Left kidney (tissue), 1 donor: ENCODE measurements at regions not wholly inside any gene's neighbourhood (a gene's known extent, or its start where the extent isn't known, plus 50 kb on each side); places are given as distances from the start of the nearest gene placed in this dataset.
A peak's percentile ranks its signal among the peaks of the same experiment; 100 is the strongest.

Experiments
- DNase-seq: peaks from one replicate; pipeline ENCODE4 v3.0.0-alpha.2; 2013

DNA sequence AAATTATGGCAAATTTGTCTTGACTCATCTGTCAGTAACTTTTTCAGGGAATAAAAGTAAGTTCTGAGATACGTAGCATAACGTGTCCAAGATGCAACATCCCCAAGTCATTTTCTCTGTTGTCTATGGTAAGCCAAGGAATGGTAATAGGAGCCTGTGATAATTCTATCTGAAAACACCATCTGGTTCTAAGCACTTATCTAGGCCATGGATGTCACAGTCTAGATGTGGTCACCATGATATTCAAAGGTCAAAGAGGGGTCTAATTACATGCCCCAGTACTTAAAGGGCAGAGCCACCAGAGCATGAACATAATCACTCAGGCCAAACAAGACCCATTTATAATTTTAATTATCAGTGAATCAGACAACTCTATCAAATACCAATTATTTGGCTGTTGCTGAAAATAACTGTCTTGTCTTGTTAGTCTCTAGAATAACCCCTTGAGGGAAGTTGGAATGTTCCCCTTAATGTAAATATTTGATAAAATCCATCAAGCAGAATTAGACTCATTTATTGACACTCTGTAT lies 225.1 kb upstream of the MPPED2 start:
- DNase-seq: no peak

DNA sequence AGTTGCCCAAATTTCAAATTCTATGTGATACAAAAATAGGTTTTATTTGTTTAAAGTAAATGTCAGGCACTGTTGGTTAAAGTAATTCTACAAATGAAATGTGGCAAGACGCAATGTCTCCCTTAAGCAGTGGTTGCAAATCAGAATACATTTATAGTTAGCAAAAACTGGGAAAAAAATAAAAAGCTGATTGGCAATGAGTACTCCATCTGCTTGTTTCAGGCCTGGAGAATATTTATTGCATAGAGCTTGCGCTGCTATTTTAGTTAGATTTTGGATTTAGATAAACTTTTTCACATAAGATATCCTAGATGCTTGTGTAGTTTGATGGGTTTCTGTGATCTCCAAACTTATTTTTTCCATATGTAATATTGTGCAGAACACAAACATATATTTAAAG lies 224.0 kb upstream of the MPPED2 start:
- DNase-seq: no peak

DNA sequence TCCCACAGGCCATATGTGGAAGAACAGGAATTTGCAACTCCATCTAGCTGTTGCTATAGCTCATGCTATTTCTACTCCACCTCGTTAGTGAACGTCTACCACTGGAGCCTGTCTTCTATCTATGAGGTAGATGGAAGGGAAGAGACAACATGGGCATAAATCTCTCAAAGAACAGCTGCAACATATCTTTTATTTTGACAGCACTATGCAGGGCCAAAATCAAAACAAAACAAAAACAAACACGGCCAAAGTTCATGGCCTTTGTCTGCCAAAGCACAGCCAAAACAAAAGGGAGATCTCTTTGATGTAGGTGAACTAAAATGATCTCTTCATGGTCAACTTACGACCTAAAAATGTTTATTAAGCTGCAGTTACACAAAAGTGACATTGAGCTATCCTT lies 215.2 kb upstream of the MPPED2 start:
- DNase-seq: no peak

DNA sequence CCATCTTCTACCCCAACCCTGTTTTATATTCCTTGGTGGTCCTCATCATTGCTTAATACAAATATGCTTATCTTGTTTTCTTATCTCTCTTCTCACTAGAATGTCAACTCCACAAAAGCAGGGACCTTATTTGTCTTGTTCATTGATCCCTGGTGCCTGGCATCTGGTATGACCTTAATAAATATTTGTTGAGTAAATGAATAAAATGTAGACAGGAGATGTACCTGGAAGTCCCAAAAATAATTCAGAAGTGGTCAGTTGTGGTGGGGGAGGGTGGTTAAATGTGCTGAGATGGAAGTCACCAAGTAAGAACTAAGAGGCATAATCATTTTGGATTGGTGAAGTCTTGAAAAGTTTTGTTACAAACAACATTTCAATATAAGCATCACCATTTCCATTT lies 214.8 kb upstream of the MPPED2 start:
- DNase-seq: no peak

DNA sequence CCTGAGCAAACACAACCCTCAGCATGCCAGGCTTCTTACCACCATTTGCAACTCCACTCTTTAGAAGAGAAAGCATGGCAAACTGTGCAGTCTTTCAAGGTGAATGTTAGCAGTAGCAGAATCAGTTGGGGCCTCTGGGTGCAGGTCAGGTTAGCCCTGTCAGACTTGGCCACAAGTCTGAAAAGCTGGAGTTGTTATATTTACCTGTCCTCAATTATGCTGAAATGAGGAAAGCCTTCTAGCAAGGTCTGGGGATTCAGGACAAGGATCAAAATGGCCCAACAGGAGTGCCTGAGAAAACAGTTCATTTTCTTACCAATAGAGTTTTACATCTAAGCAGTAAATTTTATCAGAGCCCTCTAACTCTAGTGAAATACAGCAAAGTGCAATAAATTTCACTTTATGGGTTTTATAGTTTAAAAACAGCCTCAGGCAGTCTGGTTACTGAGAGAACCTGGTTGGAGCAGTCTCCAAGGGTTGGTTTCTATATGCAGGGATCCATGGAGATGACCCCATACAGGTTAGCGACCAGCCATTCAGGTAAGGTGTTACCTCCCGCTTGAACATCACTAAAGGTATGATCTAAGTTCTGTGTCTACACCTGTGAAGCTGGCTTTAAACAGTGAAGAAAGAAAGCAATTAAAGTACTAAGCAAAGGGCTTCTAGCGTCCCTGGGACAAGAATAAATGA lies 212.5 kb upstream of the MPPED2 start:
- no peak for DNase-seq

DNA sequence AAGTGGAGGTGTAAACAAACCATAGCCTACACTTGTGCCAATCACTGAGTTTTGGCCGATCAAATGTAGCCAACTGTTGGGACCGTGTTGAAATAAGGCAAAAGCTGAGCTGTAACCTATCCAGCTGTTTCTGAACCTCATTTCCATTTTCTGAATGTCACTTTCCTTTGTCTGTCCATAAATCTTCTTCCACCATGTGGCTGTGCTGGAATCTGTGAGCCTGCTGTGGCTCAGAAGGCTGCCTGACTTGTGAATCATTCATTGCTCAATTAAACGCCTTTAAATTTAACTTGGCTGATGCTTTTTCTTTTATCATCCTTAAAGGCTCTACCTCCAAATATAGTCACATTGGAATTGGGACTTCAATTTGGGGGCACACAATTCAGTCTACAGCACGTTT lies 203.1 kb upstream of the MPPED2 start:
- no peak for DNase-seq

DNA sequence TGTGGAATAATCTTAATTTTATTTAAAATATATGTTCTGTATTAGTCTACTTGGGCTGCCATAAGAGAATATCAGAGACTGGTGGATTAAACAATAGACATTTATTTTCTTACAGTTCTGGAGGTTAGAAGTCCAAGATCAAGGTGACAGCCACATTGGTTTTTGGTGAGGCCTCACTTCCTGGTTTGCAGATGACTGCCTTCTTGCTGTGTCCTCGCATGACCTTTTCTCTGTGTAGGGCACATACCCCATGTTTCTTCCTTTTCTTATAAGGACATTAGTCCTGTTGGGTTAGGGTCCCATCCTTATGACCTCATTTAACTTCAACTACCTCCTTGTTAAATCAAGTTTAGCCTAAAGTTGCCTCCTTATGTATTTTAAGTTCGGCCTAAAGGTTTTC lies 202.7 kb upstream of the MPPED2 start:
- no peak for DNase-seq

DNA sequence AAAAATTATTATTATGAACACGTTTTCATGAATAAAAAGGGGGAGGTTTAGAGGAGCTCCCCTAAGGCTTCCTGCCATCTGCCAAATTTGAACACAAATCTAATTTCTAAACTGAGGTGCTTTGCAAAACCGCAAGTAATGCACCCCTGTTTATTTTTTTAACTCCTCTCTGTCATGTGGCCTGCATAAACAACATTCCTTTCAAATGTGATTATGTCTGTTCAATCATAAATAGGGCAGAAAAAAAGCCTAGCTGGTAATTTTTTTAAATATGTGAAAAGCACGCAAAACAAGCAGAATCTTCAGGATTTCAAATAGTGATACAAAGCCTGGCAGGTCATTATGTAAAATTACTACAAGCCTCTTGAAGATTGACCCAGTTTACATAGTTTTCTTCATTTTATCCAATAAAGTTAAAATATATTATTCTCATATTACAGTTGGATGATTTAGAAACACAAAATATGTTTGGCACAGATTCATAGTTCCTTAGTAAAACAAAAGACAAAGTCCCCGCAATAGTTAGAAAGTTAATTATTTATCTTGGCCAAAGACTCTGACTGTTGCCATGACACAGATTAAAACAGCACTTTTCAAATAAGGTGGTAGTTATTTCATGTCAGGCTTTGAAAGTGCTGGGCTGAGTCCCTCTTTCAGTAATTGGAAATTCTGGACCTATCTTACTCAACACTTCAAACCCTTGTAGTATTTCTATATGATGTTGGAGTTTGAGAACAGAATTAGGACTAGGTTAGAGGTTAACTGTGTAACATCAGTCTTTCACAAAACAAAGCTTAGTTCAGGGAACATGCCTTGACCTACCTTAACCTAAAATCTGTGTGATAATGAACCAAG lies 200.3 kb upstream of the MPPED2 start:
- peak; percentile 57 for DNase-seq

DNA sequence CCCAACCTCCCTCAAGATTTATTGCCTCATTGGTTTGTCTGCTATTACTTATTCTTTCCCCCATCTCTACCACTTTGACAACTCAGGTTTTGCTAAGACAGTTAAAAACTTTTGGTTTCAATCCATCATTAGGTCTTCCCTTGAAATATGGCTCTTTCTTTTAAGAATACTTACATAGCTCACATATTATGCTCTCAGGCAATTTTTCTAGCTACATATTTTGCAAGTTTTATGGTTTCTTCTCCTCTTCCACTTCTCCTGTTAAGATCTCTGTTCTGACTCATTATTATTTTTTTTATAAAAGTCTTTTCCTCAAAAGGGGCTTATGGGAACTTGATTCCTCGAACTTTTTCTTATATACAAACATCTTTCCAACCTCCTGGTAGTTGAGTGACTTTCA lies 192.4 kb upstream of the MPPED2 start:
- no peak for DNase-seq

DNA sequence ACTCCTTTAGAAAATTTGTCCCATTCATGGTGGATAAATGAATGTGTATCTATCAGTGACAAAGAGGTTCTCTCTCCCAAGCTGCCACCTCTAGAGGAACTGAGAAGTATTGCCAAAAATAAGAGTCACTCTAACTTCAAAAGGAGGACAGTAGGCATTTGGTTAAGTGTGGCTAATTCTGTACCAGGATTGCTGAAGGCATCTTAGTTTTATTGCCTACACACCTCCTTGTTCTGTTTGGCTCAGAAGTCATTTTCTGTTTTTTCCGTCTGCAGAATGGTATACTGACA lies 189.0 kb upstream of the MPPED2 start:
- DNase-seq: no peak

DNA sequence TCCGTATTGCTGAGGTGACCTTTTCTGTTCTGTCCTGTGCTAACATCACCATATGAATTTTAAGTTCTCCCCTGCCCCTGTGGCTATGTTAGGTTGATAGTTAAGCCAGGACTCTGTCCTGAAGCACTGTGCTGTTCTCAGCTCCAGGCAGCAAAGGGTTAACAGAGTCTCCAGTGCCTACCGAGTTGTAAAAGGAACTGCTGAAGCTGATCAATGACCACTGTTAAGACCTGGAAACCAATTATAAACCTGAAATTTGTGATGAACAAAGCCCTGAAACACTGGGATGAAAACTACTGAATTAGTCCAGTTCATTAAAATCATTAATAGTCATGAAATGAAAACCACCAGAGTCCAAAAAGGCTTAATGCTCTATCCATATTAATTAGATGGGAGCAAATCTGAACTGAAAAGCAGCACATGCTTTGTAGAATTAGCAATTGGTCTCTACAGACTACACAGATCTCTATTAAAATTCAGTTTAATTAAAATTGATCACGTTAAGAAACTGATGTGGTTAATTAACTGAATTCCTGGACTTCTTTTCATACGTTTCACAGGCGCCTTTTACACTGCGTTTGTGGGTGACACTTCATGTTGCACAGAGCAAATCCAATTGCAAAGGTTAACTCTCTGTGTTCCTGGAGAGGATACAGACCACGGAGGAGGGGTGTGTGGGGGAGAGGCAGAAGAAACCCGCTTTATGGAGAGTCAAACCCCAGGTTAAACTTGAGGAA lies 188.5 kb upstream of the MPPED2 start:
- no peak for DNase-seq

DNA sequence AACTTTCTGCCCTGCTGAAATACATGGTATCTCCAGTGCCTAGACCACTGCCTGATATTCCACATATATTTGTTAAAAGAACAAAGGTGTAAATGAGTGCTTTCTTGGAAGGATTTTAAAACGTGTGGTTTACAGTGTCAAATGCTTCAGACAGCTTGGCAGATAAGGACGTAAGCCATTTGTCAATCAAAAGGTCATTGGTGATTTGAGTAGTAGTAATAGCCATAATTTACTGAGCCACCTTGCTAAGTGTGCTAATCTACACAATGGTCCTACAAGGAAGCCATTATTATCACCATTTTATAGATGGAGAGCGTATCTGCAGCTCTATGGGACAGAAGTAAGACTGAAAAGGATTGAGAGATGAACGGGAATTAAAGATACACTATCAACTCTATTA lies 186.8 kb upstream of the MPPED2 start:
- DNase-seq: no peak

DNA sequence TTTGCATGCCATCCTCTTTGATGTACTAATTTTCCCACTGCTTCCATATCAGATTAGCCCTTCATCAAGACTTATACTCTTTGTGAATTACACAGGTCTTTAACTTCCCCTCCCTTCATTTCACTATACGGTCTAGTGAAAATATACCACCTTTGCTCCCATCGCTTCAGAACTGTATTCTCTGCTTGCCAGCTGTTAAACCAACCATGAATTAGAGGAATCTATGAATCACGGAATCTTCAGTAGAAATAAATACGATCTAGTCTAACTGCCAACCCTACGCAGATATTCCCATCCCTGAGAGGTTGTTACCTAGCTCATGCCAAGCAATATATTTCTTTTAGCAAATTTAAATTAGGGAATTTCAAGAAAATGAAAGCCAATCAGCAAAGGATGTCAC lies 177.8 kb upstream of the MPPED2 start:
- no peak for DNase-seq

DNA sequence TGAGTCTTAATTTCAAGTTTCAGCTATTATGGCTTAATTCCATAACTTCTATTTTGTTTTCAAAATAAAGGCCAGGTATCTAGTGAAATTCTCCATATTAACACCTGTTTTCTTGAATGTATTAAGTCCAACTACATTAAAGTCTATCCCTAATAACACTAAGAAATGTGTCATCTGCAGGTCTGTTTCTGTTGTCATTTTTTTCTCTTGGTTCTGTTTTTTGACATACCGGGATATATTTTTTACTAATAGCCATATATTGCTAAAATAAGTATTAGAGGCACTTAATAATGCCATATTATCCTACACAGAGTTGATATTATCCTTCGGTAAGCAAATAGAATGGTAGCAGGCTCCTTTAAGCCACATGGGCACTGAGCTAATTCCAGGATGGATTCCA lies 176.0 kb upstream of the MPPED2 start:
- DNase-seq: no peak

DNA sequence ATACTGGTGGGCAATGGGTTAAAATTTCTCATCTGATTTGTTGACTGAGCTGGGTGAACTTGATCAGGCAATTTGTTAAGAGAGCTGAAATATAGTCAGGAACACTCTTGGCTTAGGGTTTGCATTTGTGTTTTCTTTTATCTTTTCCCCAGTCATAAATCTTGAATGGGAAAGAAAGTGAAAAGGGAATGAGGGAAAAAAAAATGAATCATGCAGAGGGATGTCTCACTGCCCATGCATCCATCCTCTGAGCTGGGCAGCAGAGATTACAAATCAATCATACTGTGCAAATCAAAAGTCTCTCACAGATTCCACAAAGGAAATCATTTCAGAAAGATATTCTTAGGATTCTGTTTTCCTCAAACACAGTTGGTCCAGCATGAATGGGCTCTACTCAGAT lies 174.2 kb upstream of the MPPED2 start:
- DNase-seq: no peak

DNA sequence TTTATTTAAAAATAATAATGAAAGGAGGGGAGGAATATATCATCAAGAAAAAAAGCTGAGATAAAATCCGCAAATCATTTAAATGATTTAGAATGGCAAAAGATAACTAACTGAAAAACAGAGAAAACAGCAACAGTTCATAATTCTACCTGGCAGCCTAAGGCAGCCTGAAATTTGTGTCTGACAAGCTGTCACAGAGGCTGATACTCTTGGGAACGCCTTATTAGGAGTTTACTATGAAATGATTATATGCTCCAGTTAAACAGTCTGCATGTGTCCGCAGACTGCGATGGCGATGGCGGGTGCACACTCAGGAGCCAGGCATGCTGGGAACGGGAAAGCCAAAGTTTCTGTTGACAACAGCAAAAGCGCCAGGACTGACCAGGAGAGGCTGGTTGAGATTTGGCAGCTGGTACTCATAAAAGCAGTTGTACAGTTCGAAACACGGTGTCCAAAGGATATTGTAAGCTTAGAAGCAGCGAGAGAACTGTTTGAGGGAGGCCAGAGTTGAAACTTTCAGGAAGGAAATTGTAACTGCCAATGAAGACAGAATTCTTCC lies 172.9 kb upstream of the MPPED2 start:
- DNase-seq: peak; percentile 13

DNA sequence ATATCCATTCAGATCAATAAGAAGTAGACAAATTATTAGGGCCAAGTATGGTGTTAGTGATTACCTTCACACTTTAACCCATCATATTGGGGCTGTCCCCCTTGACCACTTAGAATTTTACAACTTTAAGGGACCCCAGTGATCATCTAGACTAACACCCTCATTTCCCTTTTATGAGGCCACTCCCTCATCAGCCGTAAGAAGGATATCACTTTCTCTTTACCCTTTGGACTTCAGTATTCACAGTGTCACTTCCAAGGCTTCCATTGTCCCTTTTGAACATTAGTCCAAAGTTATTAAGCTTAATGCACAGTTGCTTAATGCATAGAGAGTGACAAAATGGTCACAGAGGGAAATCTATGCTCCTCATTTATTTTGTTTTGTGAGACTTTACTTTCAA lies 172.4 kb upstream of the MPPED2 start:
- DNase-seq: no peak

DNA sequence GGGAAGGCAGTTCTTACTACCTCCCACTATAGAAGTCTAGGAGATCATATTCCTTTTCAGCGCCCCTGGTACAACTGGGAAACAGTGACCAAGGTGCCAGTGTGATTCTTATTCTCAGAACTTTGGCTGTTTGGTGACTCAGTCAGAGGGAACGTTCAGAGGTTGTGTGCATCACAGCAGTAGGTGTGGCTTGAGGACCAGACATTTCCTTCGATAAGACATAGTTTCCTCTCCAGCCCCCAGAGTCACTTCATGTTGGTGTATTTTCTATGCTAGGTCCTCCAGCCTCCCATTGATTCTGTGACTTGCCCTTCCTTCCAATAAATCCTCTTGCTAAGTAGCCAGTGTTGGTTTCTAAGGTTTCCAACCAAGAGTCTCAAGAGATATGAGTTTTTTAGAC lies 171.9 kb upstream of the MPPED2 start:
- no peak for DNase-seq

DNA sequence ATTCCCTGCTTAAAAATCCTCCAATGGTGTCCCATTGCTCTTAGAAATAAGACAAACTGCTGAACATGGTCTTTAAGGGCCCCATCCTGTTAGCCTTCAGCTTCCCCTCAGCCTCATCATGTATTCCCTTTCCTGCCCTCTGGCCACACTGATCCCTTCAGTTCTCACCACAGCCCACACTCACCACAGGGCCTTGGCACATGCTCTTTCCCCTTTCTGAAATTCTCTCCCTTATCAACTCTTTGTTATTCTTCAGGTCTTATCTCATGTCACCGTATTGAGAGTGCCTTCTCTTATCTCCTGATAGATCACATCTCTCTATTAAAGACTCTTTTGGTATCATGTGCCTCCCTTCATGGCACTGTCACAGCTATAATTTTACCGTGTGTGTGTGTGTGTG lies 167.8 kb upstream of the MPPED2 start:
- DNase-seq: no peak

DNA sequence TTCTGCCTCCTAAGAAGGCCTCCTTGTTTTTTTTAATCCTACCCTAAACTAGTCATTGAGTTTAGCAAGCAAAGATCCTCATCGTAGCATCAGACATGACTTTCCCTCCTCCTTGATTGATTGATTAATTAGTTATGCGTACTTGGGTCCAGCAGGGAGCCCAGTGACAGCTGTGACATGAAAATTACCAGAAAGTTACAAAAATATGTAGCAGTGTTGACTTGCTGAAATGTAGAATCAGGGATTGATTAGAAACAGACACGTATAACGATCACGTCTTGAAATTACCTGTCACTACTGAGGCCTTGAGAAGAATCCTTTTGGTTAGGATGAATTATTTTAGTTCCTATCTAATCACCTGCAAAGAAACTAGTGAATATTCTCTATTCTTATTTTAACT lies 167.4 kb upstream of the MPPED2 start:
- DNase-seq: no peak

DNA sequence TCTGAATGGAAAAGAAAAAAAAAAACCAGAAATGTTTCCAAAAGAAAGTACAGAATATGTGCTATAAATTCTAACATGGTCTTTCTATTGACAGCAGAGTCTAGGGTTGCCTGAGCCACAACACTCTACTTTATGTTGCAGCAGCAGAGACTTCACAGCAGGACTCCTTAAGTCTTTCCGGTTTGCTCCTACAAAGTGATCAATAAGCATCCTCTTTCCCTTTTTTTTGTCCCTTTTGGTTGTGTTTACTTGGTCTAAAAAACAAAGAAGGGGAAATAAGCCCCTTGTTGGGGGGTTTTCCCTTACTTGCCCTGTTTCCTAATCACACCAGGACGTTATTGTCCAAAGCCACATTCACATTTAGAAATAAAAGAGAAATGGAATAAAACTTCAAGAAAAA lies 163.1 kb upstream of the MPPED2 start:
- no peak for DNase-seq

DNA sequence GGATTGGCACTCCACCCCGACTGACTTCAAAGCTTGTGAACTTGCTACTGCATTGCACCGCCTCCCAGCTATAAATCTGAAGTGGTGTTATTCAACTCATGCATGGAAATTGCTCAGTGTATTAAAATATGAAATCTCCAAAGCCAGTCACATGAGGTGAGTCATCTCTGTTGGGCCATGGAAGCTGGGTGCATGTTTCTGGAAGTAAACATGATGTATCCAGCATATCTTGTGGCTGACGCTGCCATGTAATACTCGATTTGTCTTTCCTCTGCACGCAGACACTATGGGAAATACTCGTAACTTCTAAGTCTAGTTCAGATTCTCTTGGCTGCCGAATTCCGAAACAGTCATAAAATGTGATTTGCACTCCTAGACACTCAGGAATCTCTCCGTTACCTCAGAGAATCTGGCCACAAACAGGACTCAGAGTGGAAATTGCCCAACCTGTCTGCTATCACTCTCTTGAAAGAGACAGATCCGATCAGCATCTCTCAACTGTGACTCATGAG lies 154.9 kb upstream of the MPPED2 start:
- DNase-seq: peak; percentile 13

DNA sequence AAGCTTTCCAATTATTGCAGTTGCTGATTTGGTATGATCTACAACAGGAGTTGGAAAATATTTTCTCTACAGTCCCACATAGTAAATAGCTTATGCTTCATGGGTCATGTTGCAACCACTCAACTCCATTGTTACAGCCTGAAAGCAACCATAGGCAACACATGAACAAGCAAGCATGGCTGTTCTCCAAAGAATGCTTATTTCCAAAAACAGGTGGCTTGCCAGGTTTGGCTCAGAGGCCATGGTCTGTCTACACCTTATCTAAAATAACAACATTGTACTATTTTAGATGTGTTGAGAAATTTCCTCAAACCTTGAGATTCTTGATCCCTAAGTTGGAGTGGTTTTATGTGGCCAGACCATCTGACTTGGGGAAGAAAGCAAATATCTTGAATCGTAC lies 153.9 kb upstream of the MPPED2 start:
- DNase-seq: no peak
